Hepatocyte (in vitro differentiated cells): ENCODE measurements at regions not wholly inside any gene's neighbourhood (a gene's known extent, or its start where the extent isn't known, plus 50 kb on each side); places are given as distances from the start of the nearest gene placed in this dataset.

Source experiments
- DNase-seq: peaks from one replicate; pipeline ENCODE4 v3.0.0-alpha.2; 2016; ENCODE audit warnings: low spot score
- H2AFZ ChIP-seq: fragments of 200-600 bp; sonication (generic); 2 replicates; pipeline ENCODE4 v1.6.0; 2016; ENCODE audit warnings: antibody characterized with exemption, mild to moderate bottlenecking
- H3K27ac ChIP-seq: fragments of 200-600 bp; sonication (generic); 2 replicates; pipeline ENCODE4 v1.5.1; 2016; ENCODE audit warnings: mild to moderate bottlenecking
- H3K27me3 ChIP-seq: fragments of 200-600 bp; sonication (generic); 2 replicates; pipeline ENCODE4 v1.6.1; 2016
- H3K36me3 ChIP-seq: fragments of 200-600 bp; sonication (generic); replicated peaks from 2 replicates; pipeline ENCODE4 v1.5.1; 2016; ENCODE audit warnings: low read depth; ENCODE audit not compliant: insufficient read depth
- H3K4me1 ChIP-seq: fragments of 200-600 bp; sonication (generic); 2 replicates; pipeline ENCODE4 v1.5.1; 2016; ENCODE audit warnings: mild to moderate bottlenecking, moderate library complexity; ENCODE audit not compliant: insufficient read depth
- H3K4me2 ChIP-seq: fragments of 200-600 bp; sonication (generic); 2 replicates; pipeline ENCODE4 v1.6.0; 2016
- H3K4me3 ChIP-seq: fragments of 200-600 bp; sonication (generic); 2 replicates; pipeline ENCODE4 v1.5.1; 2016; ENCODE audit warnings: mild to moderate bottlenecking
- H3K79me2 ChIP-seq: fragments of 200-600 bp; sonication (generic); 2 replicates; pipeline ENCODE4 v1.6.0; 2017; ENCODE audit warnings: mild to moderate bottlenecking
- H3K9me2 ChIP-seq: fragments of 200-600 bp; sonication (generic); replicated peaks from 2 replicates; pipeline ENCODE4 v1.6.0; 2017; ENCODE audit warnings: mild to moderate bottlenecking; ENCODE audit not compliant: insufficient read depth
- H3K9me3 ChIP-seq: fragments of 200-600 bp; sonication (generic); 2 replicates; pipeline ENCODE4 v1.5.1; 2016; ENCODE audit warnings: low read depth, mild to moderate bottlenecking
- H4K20me1 ChIP-seq: fragments of 200-600 bp; sonication (generic); 2 replicates; pipeline ENCODE4 v1.6.0; 2016; ENCODE audit warnings: mild to moderate bottlenecking; ENCODE audit not compliant: insufficient read depth, poor library complexity, severe bottlenecking
- CTCF ChIP-seq: fragments of 200-600 bp; sonication (generic); IDR thresholded peaks from 2 replicates; pipeline ENCODE4 v1.5.1; 2016; ENCODE audit warnings: antibody characterized with exemption, mild to moderate bottlenecking; ENCODE audit not compliant: poor library complexity
- EZH2 ChIP-seq: fragments of 200-600 bp; sonication (generic); IDR thresholded peaks from 2 replicates; pipeline ENCODE4 v1.6.1; 2016; ENCODE audit warnings: antibody characterized with exemption, mild to moderate bottlenecking, borderline replicate concordance
- EZH2phosphoT487 ChIP-seq: fragments of 200-600 bp; sonication (generic); IDR thresholded peaks from one replicate; pipeline ENCODE4 v1.6.1; 2018; ENCODE audit warnings: antibody characterized with exemption, mild to moderate bottlenecking, low read depth, moderate library complexity; ENCODE audit not compliant: unreplicated experiment, severe bottlenecking
- WGBS: methylation state at CpG from one replicate; pipeline ENCODE4 v1.1.6; 2016; ENCODE audit warnings: low lambda C conversion rate; ENCODE audit errors: missing lambda C conversion rate; 5-methylcytosine and 5-hydroxymethylcytosine counted together

- WGBS: 97% methylated on average over 3 of the region's 3 CpGs
Observed at GRCh38 chr5:82610686-82611085, 332.5 kb upstream of the RPS23 start.

DNA sequence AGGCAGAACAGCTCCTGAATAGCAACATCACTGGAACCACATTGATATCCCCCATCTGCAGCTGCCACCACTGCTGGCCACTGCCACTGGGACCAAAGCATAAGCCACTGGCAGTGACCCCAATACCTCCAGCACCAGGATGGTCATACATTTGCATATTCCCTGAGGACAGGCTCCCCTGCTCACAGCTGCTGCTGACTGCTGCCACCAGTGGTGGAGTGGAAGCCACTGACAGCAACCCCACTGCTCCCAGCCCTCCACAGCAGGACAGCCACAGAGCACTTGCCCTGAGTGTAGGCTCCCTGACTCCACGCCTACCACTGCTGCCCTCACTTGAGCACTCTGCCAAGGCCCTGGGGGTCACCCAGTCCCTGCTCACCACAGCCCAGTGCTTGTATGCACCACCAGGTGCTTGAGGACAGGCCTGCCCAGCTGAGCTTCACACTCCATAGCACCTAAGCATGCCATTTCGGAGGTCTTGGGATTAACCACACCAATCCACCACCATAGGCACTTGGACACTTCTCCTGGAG is 327.4 kb upstream of the RPS23 start:
- Histone ChIP-seq H3K4me2 (no peak overlapping the region), H3K4me3 (no peak overlapping the region), H2AFZ (no peak overlapping the region), H3K27me3 (no peaks in the 10 kb centered on the region), H3K27ac (no peak overlapping the region), H4K20me1 (no peaks in the 10 kb centered on the region), H3K9me3 (no peaks in the 10 kb centered on the region), H3K79me2 (no peaks in the 10 kb centered on the region), H3K4me1 (peaks cover 19% of the 10 kb centered on the region), H3K9me2 (no peaks in the 10 kb centered on the region), H3K36me3 (no peaks in the 10 kb centered on the region)
- no peak for DNase-seq
- WGBS: 93% methylated on average over 2 of the region's 2 CpGs
- TF ChIP-seq CTCF (no peak), EZH2phosphoT487 (no peak), EZH2 (no peak)

More at GRCh38 chr5:82610686-82611085, 332.5 kb upstream of the RPS23 start:
- H3K27me3 ChIP-seq: no peaks in the 10 kb centered on the region
- H3K4me1 ChIP-seq: no peaks in the 10 kb centered on the region
- DNase-seq: no peak
- H3K36me3 ChIP-seq: no peaks in the 10 kb centered on the region
- TF ChIP-seq CTCF (no peak), EZH2phosphoT487 (no peak), EZH2 (no peak)
- no peak overlapping the region for H3K4me3 ChIP-seq
- no peak overlapping the region for H2AFZ ChIP-seq
- no peaks in the 10 kb centered on the region for H3K9me3 ChIP-seq
- H3K9me2 ChIP-seq: no peaks in the 10 kb centered on the region
- no peak overlapping the region for H3K27ac ChIP-seq
- H3K4me2 ChIP-seq: no peak overlapping the region
- H4K20me1 ChIP-seq: no peaks in the 10 kb centered on the region
- no peaks in the 10 kb centered on the region for H3K79me2 ChIP-seq

GRCh38 chr5:82603033-82603987 is 325.2 kb upstream of the RPS23 start:
- peak overlapping the region; percentile 37 for H2AFZ ChIP-seq
- H3K79me2 ChIP-seq: no peaks in the 10 kb centered on the region
- no peaks in the 10 kb centered on the region for H4K20me1 ChIP-seq
- H3K4me1 ChIP-seq: peaks cover 23% of the 10 kb centered on the region
- H3K4me2 ChIP-seq: no peak overlapping the region
- no peak overlapping the region for H3K27ac ChIP-seq
- no peaks in the 10 kb centered on the region for H3K27me3 ChIP-seq
- no peaks in the 10 kb centered on the region for H3K9me3 ChIP-seq
- 84% methylated on average over 8 of the region's 8 CpGs for WGBS
- no peak for TF ChIP-seq EZH2
- TF ChIP-seq EZH2phosphoT487: no peak
- TF ChIP-seq CTCF: no peak
- no peak overlapping the region for H3K4me3 ChIP-seq
- no peaks in the 10 kb centered on the region for H3K9me2 ChIP-seq
- no peak for DNase-seq
- H3K36me3 ChIP-seq: no peaks in the 10 kb centered on the region
